CD14-positive monocyte (primary cell): ENCODE measurements at regions not wholly inside any gene's neighbourhood (a gene's known extent, or its start where the extent isn't known, plus 50 kb on each side); places are given as distances from the start of the nearest gene placed in this dataset.

Source experiments
- DNase-seq, 3 donors: peaks; one replicate each; pipeline ENCODE4 v3.0.0-alpha.2; 2011 to 2022
- H2AFZ ChIP-seq: 2 replicates; pipeline ENCODE4 v1.6.0; 2012; ENCODE audit warnings: mild to moderate bottlenecking, low read depth, low read length, inconsistent platforms; ENCODE audit not compliant: insufficient read depth, poor library complexity, severe bottlenecking
- H3K27ac ChIP-seq, 2 donors: 1 replicate in 1 of 2; 2 replicates in 1 of 2; pipeline ENCODE4 v1.5.1; 2012 to 2013; ENCODE audit warnings: low read length in 2 of 2, control low read depth in 1 of 2, inconsistent platforms in 1 of 2, low read depth in 1 of 2, mild to moderate bottlenecking in 1 of 2
- H3K27me3 ChIP-seq, 2 donors: one replicate each; pipeline versions ENCODE4 v1.6.0 to v1.6.1; 2011 to 2013; ENCODE audit warnings: low read length in 2 of 2; ENCODE audit not compliant: control insufficient read depth in 2 of 2, insufficient read depth in 2 of 2
- H3K36me3 ChIP-seq, 2 donors: replicated peaks in 1 of 2; 1 replicate in 1 of 2; 2 replicates in 1 of 2; pipeline versions ENCODE4 v1.5.1 to v1.6.1; 2012 to 2013; ENCODE audit warnings: low read length in 2 of 2, control low read depth in 1 of 2, inconsistent platforms in 1 of 2, mild to moderate bottlenecking in 1 of 2; ENCODE audit not compliant: insufficient read depth in 2 of 2, control insufficient read depth in 1 of 2
- H3K4me1 ChIP-seq, 2 donors: 1 replicate in 1 of 2; 2 replicates in 1 of 2; pipeline versions ENCODE4 v1.5.1 to v1.6.1; 2012 to 2013; ENCODE audit warnings: low read length in 2 of 2, control low read depth in 1 of 2, inconsistent platforms in 1 of 2, mild to moderate bottlenecking in 1 of 2, moderate library complexity in 1 of 2; ENCODE audit not compliant: insufficient read depth in 2 of 2, control insufficient read depth in 1 of 2
- H3K4me2 ChIP-seq: replicated peaks from 2 replicates; pipeline ENCODE3; 2012; ENCODE audit warnings: low read length, moderate library complexity, mild to moderate bottlenecking; ENCODE audit not compliant: poor library complexity, severe bottlenecking; ENCODE audit errors: extremely low read depth
- H3K4me3 ChIP-seq, 3 experiments: fragments of 200-600 bp in 1 of 3; sonication (generic) in 1 of 3; replicated peaks in 1 of 3; 1 replicate in 2 of 3; 2 replicates in 1 of 3; pipeline ENCODE4 v1.5.1; 2011 to 2013; ENCODE audit warnings: low read length in 3 of 3, mild to moderate bottlenecking in 3 of 3, control low read depth in 2 of 3, low read depth in 2 of 3, inconsistent platforms in 1 of 3, moderate library complexity in 1 of 3
- H3K79me2 ChIP-seq: 2 replicates; pipeline ENCODE4 v1.6.0; 2012; ENCODE audit warnings: mild to moderate bottlenecking, control low read depth, inconsistent platforms, low read length, moderate library complexity; ENCODE audit not compliant: insufficient read depth
- H3K9ac ChIP-seq: 2 replicates; pipeline ENCODE4 v1.6.0; 2017; ENCODE audit warnings: low read length, mild to moderate bottlenecking; ENCODE audit not compliant: insufficient read depth, poor library complexity, severe bottlenecking
- H3K9me3 ChIP-seq, 2 donors: replicated peaks in 1 of 2; 1 replicate in 1 of 2; 2 replicates in 1 of 2; pipeline versions ENCODE4 v1.5.1 to v1.6.1; 2012 to 2013; ENCODE audit warnings: low read length in 2 of 2, control low read depth in 1 of 2; ENCODE audit not compliant: control insufficient read depth in 1 of 2, insufficient read depth in 1 of 2
- H4K20me1 ChIP-seq: 2 replicates; pipeline ENCODE4 v1.6.0; 2012; ENCODE audit warnings: mild to moderate bottlenecking, low read length, control low read depth, moderate library complexity; ENCODE audit not compliant: insufficient read depth
- H3K27ac Mint-ChIP-seq, 7 donors: one replicate each; pipeline ENCODE4 v1.8.0; 2020; ENCODE audit warnings: mild to moderate bottlenecking in 7 of 7, mixed read lengths in 7 of 7, moderate library complexity in 6 of 7, inconsistent platforms in 2 of 7
- H3K27me3 Mint-ChIP-seq, 3 donors: one replicate each; pipeline ENCODE4 v1.8.0; 2021 to 2022; ENCODE audit warnings: low read depth in 3 of 3, mild to moderate bottlenecking in 3 of 3, mixed read lengths in 3 of 3, moderate library complexity in 3 of 3, inconsistent platforms in 1 of 3
- H3K36me3 Mint-ChIP-seq, 2 donors: one replicate each; pipeline ENCODE4 v1.8.0; 2020; ENCODE audit warnings: mixed read lengths in 2 of 2, inconsistent platforms in 1 of 2, mild to moderate bottlenecking in 1 of 2
- H3K4me1 Mint-ChIP-seq: one replicate; pipeline ENCODE4 v1.8.0; 2020; ENCODE audit warnings: mild to moderate bottlenecking, mixed read lengths
- H3K4me3 Mint-ChIP-seq, 2 donors: one replicate each; pipeline ENCODE4 v1.8.0; 2020; ENCODE audit warnings: mild to moderate bottlenecking in 2 of 2, mixed read lengths in 2 of 2, moderate library complexity in 1 of 2
- H3K9me3 Mint-ChIP-seq, 7 donors: one replicate each; pipeline ENCODE4 v1.8.0; 2020 to 2022; ENCODE audit warnings: mixed read lengths in 7 of 7, mild to moderate bottlenecking in 6 of 7, moderate library complexity in 6 of 7, inconsistent platforms in 2 of 7
- WGBS: methylation state at CpG from one replicate; pipeline ENCODE4 v1.1.5; 2013; ENCODE audit warnings: missing lambda C conversion rate; ENCODE audit not compliant: insufficient coverage; 5-methylcytosine and 5-hydroxymethylcytosine counted together
- intact Hi-C, 2 donors: fragments of 100-400 bp; cut with micrococcal nuclease; formaldehyde crosslinking; loops; one replicate each; pipeline versions ENCODE4 v1.15.0 to v1.15.1; 2023
- TF ChIP-seq, protein P1 (sequence below): fragments of 200-600 bp; IDR thresholded peaks from one replicate; pipeline ENCODE4 v1.8.0; 2022; ENCODE audit warnings: antibody characterized with exemption, mild to moderate bottlenecking

DNA sequence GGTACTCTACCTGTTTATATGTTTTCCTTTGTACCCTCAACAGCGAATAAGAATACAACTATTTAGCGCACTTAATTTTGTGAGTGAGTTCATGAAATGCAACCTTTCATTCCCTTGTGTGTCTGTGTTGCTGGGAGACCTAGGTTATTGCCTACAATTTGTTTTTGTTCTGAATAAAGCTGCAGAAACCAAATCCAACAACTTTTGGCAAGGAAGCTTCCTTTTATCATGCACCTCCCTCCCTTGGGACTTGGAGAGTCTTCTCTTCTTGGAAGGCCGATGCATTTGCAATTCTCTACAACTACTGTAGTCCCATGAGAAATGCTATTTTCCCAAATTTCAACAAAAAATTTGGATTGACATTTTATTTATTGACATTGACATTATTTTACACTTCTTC, 1002.4 kb upstream of the CADM2 start:
- Histone ChIP-seq H3K36me3 (no peaks in the 10 kb centered on the region), H2AFZ (no peak overlapping the region), H3K4me2 (no peak overlapping the region), H3K27ac (no peak overlapping the region), H3K4me3 (no peak overlapping the region), H4K20me1 (no peaks in the 10 kb centered on the region), H3K9me3 (no peaks in the 10 kb centered on the region), H3K4me1 (no peaks in the 10 kb centered on the region), H3K27me3 (no peaks in the 10 kb centered on the region), H3K9ac (no peak overlapping the region), H3K79me2 (no peaks in the 10 kb centered on the region)
- Mint-ChIP-seq H3K4me1 (no peaks in the 10 kb centered on the region), H3K4me3 (no peak overlapping the region), H3K36me3 (no peaks in the 10 kb centered on the region), H3K27me3 (peaks cover 0 to 1% (median 0%) of the 10 kb centered on the region in 3 donors), H3K27ac (no peak overlapping the region), H3K9me3 (peaks cover 0 to 3% (median 0%) of the 10 kb centered on the region in 7 donors)
- TF ChIP-seq, protein P1, sequence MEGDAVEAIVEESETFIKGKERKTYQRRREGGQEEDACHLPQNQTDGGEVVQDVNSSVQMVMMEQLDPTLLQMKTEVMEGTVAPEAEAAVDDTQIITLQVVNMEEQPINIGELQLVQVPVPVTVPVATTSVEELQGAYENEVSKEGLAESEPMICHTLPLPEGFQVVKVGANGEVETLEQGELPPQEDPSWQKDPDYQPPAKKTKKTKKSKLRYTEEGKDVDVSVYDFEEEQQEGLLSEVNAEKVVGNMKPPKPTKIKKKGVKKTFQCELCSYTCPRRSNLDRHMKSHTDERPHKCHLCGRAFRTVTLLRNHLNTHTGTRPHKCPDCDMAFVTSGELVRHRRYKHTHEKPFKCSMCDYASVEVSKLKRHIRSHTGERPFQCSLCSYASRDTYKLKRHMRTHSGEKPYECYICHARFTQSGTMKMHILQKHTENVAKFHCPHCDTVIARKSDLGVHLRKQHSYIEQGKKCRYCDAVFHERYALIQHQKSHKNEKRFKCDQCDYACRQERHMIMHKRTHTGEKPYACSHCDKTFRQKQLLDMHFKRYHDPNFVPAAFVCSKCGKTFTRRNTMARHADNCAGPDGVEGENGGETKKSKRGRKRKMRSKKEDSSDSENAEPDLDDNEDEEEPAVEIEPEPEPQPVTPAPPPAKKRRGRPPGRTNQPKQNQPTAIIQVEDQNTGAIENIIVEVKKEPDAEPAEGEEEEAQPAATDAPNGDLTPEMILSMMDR, result no peak
- no peak for DNase-seq
- no CpG with 5 or more reads among the region's 3 CpGs for WGBS
- intact Hi-C loops, result no loop called here

DNA sequence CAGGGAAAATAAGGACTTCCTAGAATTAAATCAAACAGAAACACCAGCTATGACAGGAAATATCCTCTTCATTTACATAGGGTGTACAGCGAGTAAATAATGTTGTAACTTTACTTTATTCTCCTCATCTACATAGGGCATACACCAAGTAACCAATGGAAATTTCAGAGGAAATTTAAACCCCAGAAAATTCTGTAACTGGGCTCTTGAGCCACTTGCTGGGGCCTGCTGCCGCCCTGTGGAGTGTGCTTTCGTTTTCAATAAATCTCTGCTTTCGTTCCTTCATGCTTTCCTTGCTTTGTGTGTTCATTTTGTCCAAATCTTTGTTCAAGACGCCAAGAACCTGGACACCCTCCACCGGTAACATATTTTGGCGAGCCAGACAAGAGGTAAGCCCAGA, 990.4 kb upstream of the CADM2 start:
- H3K27ac ChIP-seq, result no peak overlapping the region
- no peaks in the 10 kb centered on the region for H3K4me1 ChIP-seq
- Mint-ChIP-seq H3K9me3 (peaks cover 0 to 9% (median 4%) of the 10 kb centered on the region in 7 donors), H3K27ac (no peak overlapping the region), H3K4me1 (no peaks in the 10 kb centered on the region), H3K36me3 (no peaks in the 10 kb centered on the region), H3K27me3 (no peaks in the 10 kb centered on the region), H3K4me3 (no peak overlapping the region)
- H3K27me3 ChIP-seq, result no peaks in the 10 kb centered on the region
- intact Hi-C loops, result no loop called here
- 70% methylated on average over 3 of the region's 7 CpGs for WGBS
- no peak overlapping the region for H3K4me3 ChIP-seq
- no peak overlapping the region for H3K4me2 ChIP-seq
- TF ChIP-seq, protein P1, result no peak
- H4K20me1 ChIP-seq, result no peaks in the 10 kb centered on the region
- no peak overlapping the region for H3K9ac ChIP-seq
- H3K79me2 ChIP-seq, result no peaks in the 10 kb centered on the region
- H2AFZ ChIP-seq, result no peak overlapping the region
- no peak for DNase-seq
- peaks cover 5 to 14% of the 10 kb centered on the region in 2 donors for H3K9me3 ChIP-seq
- H3K36me3 ChIP-seq, result no peaks in the 10 kb centered on the region
